ENCODE measurements at regions not wholly inside any gene's neighbourhood (a gene's known extent, or its start where the extent isn't known, plus 50 kb on each side); places are given as distances from the start of the nearest gene placed in this dataset.

DNA sequence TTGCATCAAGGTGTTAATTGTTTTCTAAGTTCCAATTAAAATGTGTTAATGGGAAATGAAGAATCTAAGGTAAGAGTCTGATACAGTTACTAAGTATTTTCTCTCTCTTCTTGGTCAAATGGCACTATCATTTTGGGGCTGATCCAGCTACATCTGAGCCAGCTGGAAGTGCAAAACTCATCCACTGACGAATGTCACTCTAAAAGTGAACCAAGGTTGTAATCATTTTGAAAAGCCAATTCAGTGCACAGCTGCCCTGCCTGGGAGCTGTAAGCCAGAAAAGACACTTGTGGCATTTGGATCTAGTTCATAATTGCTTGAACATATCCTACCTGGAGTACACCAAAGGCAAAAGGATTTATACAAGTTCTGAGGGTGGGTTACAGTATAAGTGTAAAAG is 1011.3 kb downstream of the AACS start:
- no peak for TF ChIP-seq CTCF (IDR thresholded peaks at IDR 0.05)
- no peak for TF ChIP-seq POLR2A (IDR thresholded peaks at IDR 0.05)

Data from adrenal gland (tissue), 5 donors.